ENCODE measurements at regions not wholly inside any gene's neighbourhood (a gene's known extent, or its start where the extent isn't known, plus 50 kb on each side); places are given as distances from the start of the nearest gene placed in this dataset.

GRCh38 chr2:83654091-83654611 is 804.9 kb downstream of the SUCLG1 start:
- no peak for DNase-seq (ENCODE audit: low read depth, low spot score)

- no peak for DNase-seq (ENCODE audit: low read depth, low spot score)
These were observed 808.2 kb downstream of the SUCLG1 start for GRCh38 chr2:83650898-83651297.

- no peak for DNase-seq (ENCODE audit: low read depth, low spot score)
These were observed 808.9 kb downstream of the SUCLG1 start for GRCh38 chr2:83650161-83650560.

GRCh38 chr2:83640506-83640905 is 818.6 kb downstream of the SUCLG1 start:
- no peak for DNase-seq (ENCODE audit: low read depth, low spot score)

GRCh38 chr2:83633423-83633822 is 825.7 kb downstream of the SUCLG1 start:
- no peak for DNase-seq (ENCODE audit: low read depth, low spot score)

GRCh38 chr2:83630351-83630750 is 828.7 kb downstream of the SUCLG1 start:
- DNase-seq (ENCODE audit: low read depth, low spot score), result no peak

- no peak for DNase-seq (ENCODE audit: low read depth, low spot score)
These were observed 843.6 kb downstream of the SUCLG1 start for GRCh38 chr2:83615511-83615910.

- no peak for DNase-seq (ENCODE audit: low read depth, low spot score)
These were observed 845.9 kb downstream of the SUCLG1 start for GRCh38 chr2:83613178-83613577.

- no peak for DNase-seq (ENCODE audit: low read depth, low spot score)
These were observed 856.3 kb downstream of the SUCLG1 start for GRCh38 chr2:83602753-83603152.

GRCh38 chr2:83596592-83597282 is 862.3 kb downstream of the SUCLG1 start:
- no peak for DNase-seq (ENCODE audit: low read depth, low spot score)

- DNase-seq (ENCODE audit: low read depth, low spot score), result no peak
These were observed 863.2 kb downstream of the SUCLG1 start for GRCh38 chr2:83595926-83596325.

- no peak for DNase-seq (ENCODE audit: low read depth, low spot score)
These were observed 863.9 kb downstream of the SUCLG1 start for GRCh38 chr2:83595121-83595690.

GRCh38 chr2:83594241-83595120 is 864.6 kb downstream of the SUCLG1 start:
- no peak for DNase-seq (ENCODE audit: low read depth, low spot score)

- no peak for DNase-seq (ENCODE audit: low read depth, low spot score)
These were observed 871.8 kb downstream of the SUCLG1 start for GRCh38 chr2:83587309-83587708.

GRCh38 chr2:83585250-83585649 is 873.8 kb downstream of the SUCLG1 start:
- no peak for DNase-seq (ENCODE audit: low read depth, low spot score)

GRCh38 chr2:83584672-83585071 is 874.4 kb downstream of the SUCLG1 start:
- no peak for DNase-seq (ENCODE audit: low read depth, low spot score)

- DNase-seq (ENCODE audit: low read depth, low spot score), result no peak
These were observed 876.5 kb downstream of the SUCLG1 start for GRCh38 chr2:83582589-83582988.

GRCh38 chr2:83579507-83579906 is 879.6 kb downstream of the SUCLG1 start:
- no peak for DNase-seq (ENCODE audit: low read depth, low spot score)

- no peak for DNase-seq (ENCODE audit: low read depth, low spot score)
These were observed 880.7 kb downstream of the SUCLG1 start for GRCh38 chr2:83578405-83578804.

- no peak for DNase-seq (ENCODE audit: low read depth, low spot score)
These were observed 884.5 kb downstream of the SUCLG1 start for GRCh38 chr2:83574614-83575013.

GRCh38 chr2:83573060-83573459 is 886.0 kb downstream of the SUCLG1 start:
- DNase-seq (ENCODE audit: low read depth, low spot score), result no peak

GRCh38 chr2:83572400-83572799 is 886.7 kb downstream of the SUCLG1 start:
- DNase-seq (ENCODE audit: low read depth, low spot score), result no peak

Data from activated CD4-positive, CD25-positive, alpha-beta regulatory T cell treated with anti-CD3 and anti-CD28 coated beads, Interleukin-2, amount 50 U/mL, for 16 hours (primary cell).